Calu3 (cell line): ENCODE measurements at regions not wholly inside any gene's neighbourhood (a gene's known extent, or its start where the extent isn't known, plus 50 kb on each side); places are given as distances from the start of the nearest gene placed in this dataset.

ENCODE experiments used
- BruUV-seq: library from RNA; stranded (reverse); fragments of 400-500 nt; replicated peaks from 2 replicates; lab custom pipeline; 2021; lab: Mats Ljungman, UMichigan
- CTCF ChIA-PET: fragments of 300-600 bp; sonication (Branson Sonifier 250); formaldehyde crosslinking; loops from one replicate; lab custom pipeline; 2022; ENCODE audit warnings: antibody characterized with exemption; lab: Charles Lee
- DNase-seq: peaks from one replicate; pipeline ENCODE4 v3.0.0; 2022
- H3K27ac Mint-ChIP-seq: one replicate; pipeline ENCODE4 v1.8.0; 2022; ENCODE audit warnings: mixed read lengths; ENCODE audit not compliant: unreplicated experiment
- H3K27me3 Mint-ChIP-seq: one replicate; pipeline ENCODE4 v1.8.0; 2022; ENCODE audit warnings: mixed read lengths; ENCODE audit not compliant: unreplicated experiment
- H3K36me3 Mint-ChIP-seq: one replicate; pipeline ENCODE4 v1.8.0; 2022; ENCODE audit warnings: mild to moderate bottlenecking, moderate library complexity, mixed read lengths; ENCODE audit not compliant: insufficient read depth, unreplicated experiment
- H3K4me1 Mint-ChIP-seq: one replicate; pipeline ENCODE4 v1.8.0; 2022; ENCODE audit warnings: mild to moderate bottlenecking, low read depth, mixed read lengths; ENCODE audit not compliant: unreplicated experiment
- H3K4me3 Mint-ChIP-seq: one replicate; pipeline ENCODE4 v1.8.0; 2022; ENCODE audit warnings: mild to moderate bottlenecking, low read depth, moderate library complexity, mixed read lengths; ENCODE audit not compliant: unreplicated experiment
- H3K9me3 Mint-ChIP-seq: one replicate; pipeline ENCODE4 v1.8.0; 2022; ENCODE audit warnings: low read depth, mixed read lengths; ENCODE audit not compliant: unreplicated experiment
- CTCF ChIP-seq: fragments of 200-600 bp; IDR thresholded peaks from one replicate; pipeline ENCODE4 v1.8.0; 2022; ENCODE audit warnings: antibody characterized with exemption; ENCODE audit not compliant: unreplicated experiment
- intact Hi-C: fragments of 100-400 bp; cut with micrococcal nuclease; formaldehyde crosslinking; loops from one replicate; pipeline ENCODE4 v1.10.0; 2022; ENCODE audit not compliant: unreplicated experiment

DNA sequence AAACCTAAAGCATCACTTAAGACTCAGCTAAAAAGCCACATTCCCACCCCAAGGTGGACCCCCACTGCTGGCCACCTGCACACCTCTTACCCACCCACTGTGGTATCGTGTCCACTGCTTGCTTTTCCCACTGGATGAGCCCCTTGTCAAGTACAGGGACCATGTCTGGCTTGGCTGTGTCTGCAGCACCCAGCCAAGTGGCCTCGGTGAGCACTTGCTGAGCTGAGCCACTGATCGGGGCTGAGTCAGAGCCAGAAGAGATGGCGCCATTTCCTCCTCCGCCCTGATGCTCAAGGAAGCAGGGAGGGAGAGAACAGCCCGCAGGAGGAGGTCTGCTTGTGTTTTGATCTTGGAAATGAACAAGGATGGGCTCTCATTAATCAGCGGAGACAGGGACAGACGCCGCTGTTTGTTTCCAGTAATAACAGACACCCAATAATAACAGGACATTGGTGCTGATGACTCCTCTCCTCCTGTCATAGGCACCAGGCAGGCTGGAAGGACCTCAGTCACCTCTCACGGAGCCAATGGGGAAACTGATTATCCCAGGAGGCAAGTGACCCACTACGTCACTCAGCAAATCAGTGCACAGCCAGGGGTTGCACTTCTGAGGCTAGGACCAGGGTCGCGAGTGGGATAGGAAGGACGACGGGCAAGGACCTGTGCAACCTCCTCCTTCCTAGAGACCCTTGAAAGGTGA lies 85.2 kb upstream of the RTL6 start:
- no peak overlapping the region for H3K27ac Mint-ChIP-seq
- CTCF ChIA-PET, result interaction anchor here (0.6 to 1.1 kb wide), 2 partner anchors 11 to 428 kb away, joined by 3 read pairs; no protein-coding TSS in a partner anchor

DNA sequence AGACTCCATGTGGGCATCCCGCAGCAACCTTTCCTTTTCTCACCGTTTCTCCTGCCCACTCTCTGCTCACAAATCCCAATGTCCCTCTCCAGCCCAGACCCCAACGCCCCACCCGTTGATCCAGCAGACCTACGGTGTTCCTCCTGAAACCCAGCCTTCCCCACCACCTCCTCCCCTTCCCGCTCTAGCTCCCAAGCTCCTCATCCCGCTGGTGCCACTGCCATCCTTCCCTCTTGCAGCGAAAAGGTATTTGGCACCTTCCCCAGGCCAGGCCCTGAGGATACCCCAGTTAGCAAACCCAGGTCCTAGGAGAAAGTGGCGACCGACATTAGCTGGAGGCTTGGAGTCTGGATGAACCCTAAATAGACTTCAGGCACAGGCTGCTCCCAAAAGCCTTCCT lies 84.0 kb upstream of the RTL6 start:
- BruUV-seq, result no TSS peak
- TF ChIP-seq CTCF, result no peak
- peaks cover 100% of the 10 kb centered on the region for H3K27me3 Mint-ChIP-seq
- H3K27ac Mint-ChIP-seq, result no peak overlapping the region
- CTCF ChIA-PET, result interaction anchor here (0.6 kb wide), 1 partner anchor 81 kb away, joined by 4 read pairs; no protein-coding TSS in a partner anchor
- DNase-seq, result no peak
- no peaks in the 10 kb centered on the region for H3K36me3 Mint-ChIP-seq
- no peak overlapping the region for H3K4me3 Mint-ChIP-seq
- peaks cover 6% of the 10 kb centered on the region for H3K4me1 Mint-ChIP-seq
- intact Hi-C loops, result no loop called here
- H3K9me3 Mint-ChIP-seq, result no peaks in the 10 kb centered on the region

More for the DNA sequence above, 85.2 kb upstream of the RTL6 start:
- Mint-ChIP-seq H3K36me3 (no peaks in the 10 kb centered on the region), H3K27me3 (peaks cover 100% of the 10 kb centered on the region), H3K4me3 (no peak overlapping the region), H3K4me1 (peaks cover 16% of the 10 kb centered on the region), H3K9me3 (no peaks in the 10 kb centered on the region)
- DNase-seq, result no peak
- intact Hi-C loops, result no loop called here
- no peak for TF ChIP-seq CTCF
- no TSS peak for BruUV-seq

GRCh38 chr22:44581096-44581435 lies 83.0 kb upstream of the RTL6 start:
- H3K9me3 Mint-ChIP-seq, result no peaks in the 10 kb centered on the region
- H3K27me3 Mint-ChIP-seq, result peaks cover 100% of the 10 kb centered on the region
- H3K36me3 Mint-ChIP-seq, result no peaks in the 10 kb centered on the region
- TF ChIP-seq CTCF, result no peak
- H3K4me3 Mint-ChIP-seq, result no peak overlapping the region
- intact Hi-C loops, result no loop called here
- H3K27ac Mint-ChIP-seq, result no peak overlapping the region
- CTCF ChIA-PET, result interaction anchor here (0.9 kb wide), 1 partner anchor 24 kb away, joined by 3 read pairs; no protein-coding TSS in a partner anchor
- H3K4me1 Mint-ChIP-seq, result no peaks in the 10 kb centered on the region
- no peak for DNase-seq
- BruUV-seq, result no TSS peak

GRCh38 chr22:44580176-44581095 lies 82.4 kb upstream of the RTL6 start:
- no peak overlapping the region for H3K4me3 Mint-ChIP-seq
- H3K36me3 Mint-ChIP-seq, result no peaks in the 10 kb centered on the region
- no peak for TF ChIP-seq CTCF
- CTCF ChIA-PET, result interaction anchor here (0.9 kb wide), 1 partner anchor 24 kb away, joined by 3 read pairs; no protein-coding TSS in a partner anchor
- DNase-seq, result no peak
- no peaks in the 10 kb centered on the region for H3K4me1 Mint-ChIP-seq
- BruUV-seq, result no TSS peak
- no peak overlapping the region for H3K27ac Mint-ChIP-seq
- no peaks in the 10 kb centered on the region for H3K9me3 Mint-ChIP-seq
- intact Hi-C loops, result no loop called here
- H3K27me3 Mint-ChIP-seq, result peaks cover 100% of the 10 kb centered on the region
